ENCODE measurements at regions not wholly inside any gene's neighbourhood (a gene's known extent, or its start where the extent isn't known, plus 50 kb on each side); places are given as distances from the start of the nearest gene placed in this dataset.
"Not testable (repeated sequence)": the region's sequence is repeated elsewhere in the genome, so short reads cannot be mapped to it uniquely, and the experiment has no call there.

DNA sequence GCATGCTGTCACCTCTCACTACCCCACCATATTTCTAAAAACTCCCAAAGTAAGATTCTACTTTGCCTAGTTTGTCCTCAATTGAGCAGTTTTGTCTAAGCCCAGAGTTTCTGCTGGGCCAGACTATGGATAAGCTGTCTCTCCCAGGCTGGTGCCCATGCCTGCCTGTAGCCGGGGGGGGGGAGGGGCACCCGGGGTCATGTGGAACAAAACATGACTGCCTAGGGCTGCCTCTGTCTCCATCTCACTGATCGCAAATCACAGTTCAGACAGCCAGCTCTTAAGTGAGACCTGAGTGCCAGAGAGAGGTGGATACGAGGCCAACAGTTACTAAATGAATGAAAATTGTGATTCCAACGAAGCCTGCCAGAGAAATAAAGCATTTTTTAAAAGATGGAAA is 78.8 kb upstream of the RPRML start:
- Histone ChIP-seq H3K4me3 (no peak overlapping the region), H3K4me1 (peaks cover 16% of the 10 kb centered on the region), H3K36me3 (peaks cover 38% of the 10 kb centered on the region), H3K27ac (replicated peaks) (no peak overlapping the region), H3K27me3 (ENCODE audit: low read depth) (no peaks in the 10 kb centered on the region), H3K9me3 (replicated peaks) (no peaks in the 10 kb centered on the region)
- DNase-seq = peak; percentile 26
- TF ChIP-seq, protein P1, sequence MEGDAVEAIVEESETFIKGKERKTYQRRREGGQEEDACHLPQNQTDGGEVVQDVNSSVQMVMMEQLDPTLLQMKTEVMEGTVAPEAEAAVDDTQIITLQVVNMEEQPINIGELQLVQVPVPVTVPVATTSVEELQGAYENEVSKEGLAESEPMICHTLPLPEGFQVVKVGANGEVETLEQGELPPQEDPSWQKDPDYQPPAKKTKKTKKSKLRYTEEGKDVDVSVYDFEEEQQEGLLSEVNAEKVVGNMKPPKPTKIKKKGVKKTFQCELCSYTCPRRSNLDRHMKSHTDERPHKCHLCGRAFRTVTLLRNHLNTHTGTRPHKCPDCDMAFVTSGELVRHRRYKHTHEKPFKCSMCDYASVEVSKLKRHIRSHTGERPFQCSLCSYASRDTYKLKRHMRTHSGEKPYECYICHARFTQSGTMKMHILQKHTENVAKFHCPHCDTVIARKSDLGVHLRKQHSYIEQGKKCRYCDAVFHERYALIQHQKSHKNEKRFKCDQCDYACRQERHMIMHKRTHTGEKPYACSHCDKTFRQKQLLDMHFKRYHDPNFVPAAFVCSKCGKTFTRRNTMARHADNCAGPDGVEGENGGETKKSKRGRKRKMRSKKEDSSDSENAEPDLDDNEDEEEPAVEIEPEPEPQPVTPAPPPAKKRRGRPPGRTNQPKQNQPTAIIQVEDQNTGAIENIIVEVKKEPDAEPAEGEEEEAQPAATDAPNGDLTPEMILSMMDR (IDR thresholded peaks at IDR 0.05; ENCODE audit: borderline replicate concordance) = no peak
- intact Hi-C loops (cut with micrococcal nuclease) = no loop called here

DNA sequence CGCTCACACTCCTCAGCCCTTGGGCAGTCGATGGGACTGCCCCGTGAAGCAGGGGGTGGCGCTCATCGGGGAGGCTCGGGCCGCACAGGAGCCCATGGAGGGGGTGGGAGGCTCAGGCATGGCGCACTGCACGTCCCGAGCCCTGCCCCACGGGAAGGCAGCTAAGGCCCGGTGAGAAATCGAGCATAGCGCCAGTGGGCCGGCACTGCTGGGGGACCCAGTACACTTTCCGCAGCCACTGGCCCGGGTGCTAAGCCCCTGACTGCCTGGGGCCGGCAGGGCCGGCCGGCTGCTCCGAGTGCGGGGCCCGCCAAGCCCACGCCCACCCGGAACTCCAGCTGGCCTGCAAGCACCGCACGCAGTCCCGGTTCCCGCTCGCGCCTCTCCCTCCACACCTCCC is 78.2 kb upstream of the RPRML start:
- DNase-seq; H3K27me3 ChIP-seq (ENCODE audit: low read depth); H3K9me3 ChIP-seq (replicated peaks); H3K27ac ChIP-seq (replicated peaks); H3K4me3 ChIP-seq; intact Hi-C loops (cut with micrococcal nuclease): not testable (repeated sequence)
- peaks cover 41% of the 10 kb centered on the region for H3K36me3 ChIP-seq
- peaks cover 11% of the 10 kb centered on the region for H3K4me1 ChIP-seq

DNA sequence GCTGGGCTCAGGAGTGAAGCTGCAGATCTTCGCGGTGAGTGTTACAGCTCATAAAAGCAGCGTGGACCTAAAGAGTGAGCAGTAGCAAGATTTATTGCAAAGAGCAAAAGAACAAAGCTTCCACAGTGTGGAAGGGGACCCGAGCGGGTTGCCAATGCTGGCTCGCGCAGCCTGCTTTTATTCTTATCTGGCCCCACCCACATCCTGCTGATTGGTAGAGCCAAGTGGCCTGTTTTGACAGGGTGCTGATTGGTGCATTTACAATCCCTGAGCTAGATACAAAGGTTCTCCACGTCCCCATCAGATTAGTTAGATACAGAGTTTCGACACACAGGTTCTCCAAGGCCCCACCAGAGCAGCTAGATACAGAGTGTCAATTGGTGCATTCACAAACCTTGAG is 77.6 kb upstream of the RPRML start:
- H3K27me3 ChIP-seq (ENCODE audit: low read depth); H3K9me3 ChIP-seq (replicated peaks); intact Hi-C loops (cut with micrococcal nuclease); H3K4me3 ChIP-seq; DNase-seq; H3K27ac ChIP-seq (replicated peaks): not testable (repeated sequence)
- Histone ChIP-seq H3K36me3 (peaks cover 41% of the 10 kb centered on the region), H3K4me1 (peaks cover 11% of the 10 kb centered on the region)

All from left ventricle myocardium inferior (tissue), 1 donor.